ENCODE measurements at regions not wholly inside any gene's neighbourhood (a gene's known extent, or its start where the extent isn't known, plus 50 kb on each side); places are given as distances from the start of the nearest gene placed in this dataset.
"Not testable (repeated sequence)": the region's sequence is repeated elsewhere in the genome, so short reads cannot be mapped to it uniquely, and the experiment has no call there.

DNA sequence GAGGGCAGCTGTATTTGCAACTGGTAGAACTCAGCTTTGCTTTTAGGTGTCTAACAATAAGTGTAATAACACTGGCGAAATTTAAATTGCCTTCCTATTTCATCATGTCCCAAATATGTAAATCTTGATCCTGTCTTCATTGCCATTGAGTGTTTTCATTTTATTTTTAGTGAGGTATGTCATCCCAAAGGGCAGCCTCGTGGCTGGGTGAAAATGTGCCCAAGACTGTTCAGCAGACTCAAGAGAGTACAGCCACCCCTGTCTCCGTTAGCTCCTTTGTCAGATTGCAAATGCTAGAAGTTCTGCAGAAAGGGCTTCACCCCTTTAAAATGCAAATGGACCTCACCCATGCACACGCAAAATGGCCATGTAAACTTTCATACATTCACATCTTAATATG lies 278.8 kb downstream of the RND3 start:
- no peaks in the 10 kb centered on the region for H3K4me1 ChIP-seq (ENCODE audit: low read depth)
- TF ChIP-seq, protein P1, sequence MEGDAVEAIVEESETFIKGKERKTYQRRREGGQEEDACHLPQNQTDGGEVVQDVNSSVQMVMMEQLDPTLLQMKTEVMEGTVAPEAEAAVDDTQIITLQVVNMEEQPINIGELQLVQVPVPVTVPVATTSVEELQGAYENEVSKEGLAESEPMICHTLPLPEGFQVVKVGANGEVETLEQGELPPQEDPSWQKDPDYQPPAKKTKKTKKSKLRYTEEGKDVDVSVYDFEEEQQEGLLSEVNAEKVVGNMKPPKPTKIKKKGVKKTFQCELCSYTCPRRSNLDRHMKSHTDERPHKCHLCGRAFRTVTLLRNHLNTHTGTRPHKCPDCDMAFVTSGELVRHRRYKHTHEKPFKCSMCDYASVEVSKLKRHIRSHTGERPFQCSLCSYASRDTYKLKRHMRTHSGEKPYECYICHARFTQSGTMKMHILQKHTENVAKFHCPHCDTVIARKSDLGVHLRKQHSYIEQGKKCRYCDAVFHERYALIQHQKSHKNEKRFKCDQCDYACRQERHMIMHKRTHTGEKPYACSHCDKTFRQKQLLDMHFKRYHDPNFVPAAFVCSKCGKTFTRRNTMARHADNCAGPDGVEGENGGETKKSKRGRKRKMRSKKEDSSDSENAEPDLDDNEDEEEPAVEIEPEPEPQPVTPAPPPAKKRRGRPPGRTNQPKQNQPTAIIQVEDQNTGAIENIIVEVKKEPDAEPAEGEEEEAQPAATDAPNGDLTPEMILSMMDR (IDR thresholded peaks at IDR 0.05; ENCODE audit: low read depth, low read length) = no peak
- H3K4me3 ChIP-seq = no peak overlapping the region
- no peak for DNase-seq (ENCODE audit: low read depth in 1 of 2, low spot score in 1 of 2)
- no peaks in the 10 kb centered on the region for H3K36me3 ChIP-seq
- no peaks in the 10 kb centered on the region for H3K9me3 ChIP-seq (ENCODE audit: low read depth)
- H3K27ac ChIP-seq = no peak overlapping the region
- H3K27me3 ChIP-seq = no peaks in the 10 kb centered on the region

DNA sequence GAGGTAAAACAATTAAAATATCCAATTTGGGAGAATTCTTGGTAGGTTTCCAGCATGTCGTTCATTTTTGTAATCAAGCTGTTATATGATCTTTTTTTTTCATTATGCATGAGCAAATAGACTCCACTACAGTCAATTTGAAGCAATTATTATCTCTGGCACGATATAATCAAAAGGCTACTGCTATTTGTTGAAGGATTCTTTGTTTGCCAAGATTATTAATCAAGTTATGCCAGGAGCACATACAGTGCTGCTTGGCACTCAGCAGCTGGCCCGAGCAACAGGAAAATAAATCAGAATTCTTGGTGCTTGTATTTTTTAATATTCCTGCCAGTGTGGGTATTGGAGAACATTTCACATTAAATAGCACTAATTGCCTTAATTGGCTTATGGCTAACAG lies 279.5 kb downstream of the RND3 start:
- no peak for DNase-seq (ENCODE audit: low read depth in 1 of 2, low spot score in 1 of 2)
- Histone ChIP-seq H3K27ac (no peak overlapping the region), H3K36me3 (no peaks in the 10 kb centered on the region), H3K4me1 (ENCODE audit: low read depth) (no peaks in the 10 kb centered on the region), H3K9me3 (ENCODE audit: low read depth) (no peaks in the 10 kb centered on the region), H3K27me3 (no peaks in the 10 kb centered on the region), H3K4me3 (no peak overlapping the region)
- TF ChIP-seq, protein P1 (IDR thresholded peaks at IDR 0.05; ENCODE audit: low read depth, low read length) = no peak

DNA sequence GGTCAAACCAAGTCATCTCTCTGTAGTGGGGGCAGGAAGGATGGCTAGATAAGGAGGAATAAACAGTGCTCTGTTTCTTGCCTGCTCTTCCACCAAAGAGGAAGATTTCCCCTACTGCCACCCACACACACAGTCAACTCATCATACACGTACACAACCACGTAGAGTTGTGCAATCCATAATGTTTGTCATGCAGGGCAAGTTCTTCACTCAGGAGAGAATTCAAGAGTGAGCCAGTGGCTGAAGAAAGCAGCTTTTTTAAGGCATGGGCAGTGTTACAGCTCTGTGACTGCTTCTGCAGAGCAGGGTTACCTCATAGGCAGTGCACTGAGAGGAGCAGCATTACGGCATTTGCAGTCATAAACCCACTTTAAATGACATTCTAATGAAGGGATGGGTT lies 283.0 kb downstream of the RND3 start:
- no peaks in the 10 kb centered on the region for H3K4me1 ChIP-seq (ENCODE audit: low read depth)
- H3K4me3 ChIP-seq = no peak overlapping the region
- peak in 1 of 2 donors; percentile 93 for DNase-seq (ENCODE audit: low read depth in 1 of 2, low spot score in 1 of 2)
- H3K27me3 ChIP-seq = no peaks in the 10 kb centered on the region
- no peaks in the 10 kb centered on the region for H3K9me3 ChIP-seq (ENCODE audit: low read depth)
- no peaks in the 10 kb centered on the region for H3K36me3 ChIP-seq
- H3K27ac ChIP-seq = no peak overlapping the region
- TF ChIP-seq, protein P1 (IDR thresholded peaks at IDR 0.05; ENCODE audit: low read depth, low read length) = no peak

DNA sequence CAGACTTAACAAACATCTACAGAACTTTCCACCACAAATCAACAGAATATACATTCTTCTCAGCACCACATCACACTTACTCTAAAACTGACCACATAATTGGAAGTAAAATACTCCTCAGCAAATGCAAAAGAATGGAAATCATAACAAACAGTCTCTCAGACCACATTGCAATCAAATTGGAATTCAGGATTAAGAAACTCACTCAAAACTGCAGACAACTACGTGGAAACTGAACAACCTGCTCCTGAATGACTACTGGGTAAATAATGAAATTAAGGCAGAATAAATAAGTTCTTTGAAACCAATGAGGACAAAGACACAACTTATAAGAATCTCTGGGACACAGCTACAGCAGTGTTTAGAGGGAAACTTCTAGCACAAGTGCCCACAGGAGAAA lies 292.7 kb downstream of the RND3 start:
- H3K27me3 ChIP-seq; H3K4me1 ChIP-seq (ENCODE audit: low read depth); H3K4me3 ChIP-seq; H3K9me3 ChIP-seq (ENCODE audit: low read depth); DNase-seq (ENCODE audit: low read depth in 1 of 2, low spot score in 1 of 2); H3K27ac ChIP-seq; H3K36me3 ChIP-seq: not testable (repeated sequence)

DNA sequence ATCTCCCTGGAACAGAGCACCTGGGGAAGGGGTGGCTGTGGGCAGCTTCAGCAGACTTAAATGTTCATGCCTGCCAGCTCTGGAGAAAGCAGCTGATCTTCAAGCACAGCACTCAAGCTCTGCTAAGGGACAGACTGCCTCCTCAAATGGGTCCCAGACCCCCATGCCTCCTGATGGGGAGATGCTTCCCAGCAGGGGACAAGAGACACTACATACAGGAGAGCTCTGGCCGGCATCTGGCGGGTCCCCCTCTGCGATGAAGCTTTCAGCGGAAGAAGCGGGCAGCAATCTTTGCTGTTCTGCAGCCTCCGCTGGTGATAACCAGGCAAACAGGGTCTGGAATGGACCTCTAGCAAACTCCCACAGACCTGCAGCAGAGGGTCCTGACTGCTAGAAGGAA lies 294.8 kb downstream of the RND3 start:
- H3K27me3 ChIP-seq = no peaks in the 10 kb centered on the region
- H3K27ac ChIP-seq = no peak overlapping the region
- H3K9me3 ChIP-seq (ENCODE audit: low read depth) = no peaks in the 10 kb centered on the region
- TF ChIP-seq, protein P1 (IDR thresholded peaks at IDR 0.05; ENCODE audit: low read depth, low read length) = no peak
- no peaks in the 10 kb centered on the region for H3K36me3 ChIP-seq
- no peak overlapping the region for H3K4me3 ChIP-seq
- no peaks in the 10 kb centered on the region for H3K4me1 ChIP-seq (ENCODE audit: low read depth)
- DNase-seq (ENCODE audit: low read depth in 1 of 2, low spot score in 1 of 2) = no peak

DNA sequence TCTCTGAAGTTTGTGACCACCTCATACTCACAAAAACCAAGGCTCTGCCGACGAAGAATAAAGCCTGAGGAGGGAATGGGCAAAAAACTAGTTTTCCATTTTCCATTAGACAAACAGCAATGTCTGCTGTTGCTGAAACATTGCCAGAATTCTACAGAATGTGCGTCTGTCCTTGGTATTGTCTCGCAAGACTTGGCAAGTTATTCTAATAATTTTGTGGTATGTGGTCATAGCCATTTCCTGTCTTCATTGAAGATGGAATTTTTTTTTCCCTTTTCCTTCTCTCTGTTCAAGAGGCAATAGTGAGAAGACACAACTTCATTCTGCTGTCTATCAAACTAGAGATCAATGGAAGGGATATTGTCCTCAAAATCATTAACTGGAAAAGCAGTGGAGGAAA lies 296.1 kb downstream of the RND3 start:
- Histone ChIP-seq H3K27me3 (no peaks in the 10 kb centered on the region), H3K4me1 (ENCODE audit: low read depth) (no peaks in the 10 kb centered on the region), H3K4me3 (no peak overlapping the region), H3K36me3 (no peaks in the 10 kb centered on the region), H3K9me3 (ENCODE audit: low read depth) (no peaks in the 10 kb centered on the region), H3K27ac (no peak overlapping the region)
- peak in 1 of 2 donors; percentile 95 for DNase-seq (ENCODE audit: low read depth in 1 of 2, low spot score in 1 of 2)
- TF ChIP-seq, protein P1 (IDR thresholded peaks at IDR 0.05; ENCODE audit: low read depth, low read length) = no peak
